ENCODE measurements at regions not wholly inside any gene's neighbourhood (a gene's known extent, or its start where the extent isn't known, plus 50 kb on each side); places are given as distances from the start of the nearest gene placed in this dataset.

- no peak for TF ChIP-seq POLR2A (IDR thresholded peaks at IDR 0.05)
- TF ChIP-seq CTCF (IDR thresholded peaks at IDR 0.05), result no peak
Observed at GRCh38 chr18:26654616-26655524, 106.5 kb upstream of the KCTD1 start.
